HG02610 (cell line): ENCODE measurements at regions not wholly inside any gene's neighbourhood (a gene's known extent, or its start where the extent isn't known, plus 50 kb on each side); places are given as distances from the start of the nearest gene placed in this dataset.

Experiments
- ATAC-seq: cut with Tn5 transposase; IDR thresholded peaks from one replicate; pipeline ENCODE4 v1.9.1; 2021; ENCODE audit warnings: mild to moderate bottlenecking, moderate library complexity; ENCODE audit not compliant: unreplicated experiment

GRCh38 chr7:156234192-156234591 lies 406.4 kb upstream of the RNF32 start:
- ATAC-seq, result no peak

- no peak for ATAC-seq
Observed at GRCh38 chr7:156232931-156233705, 407.5 kb upstream of the RNF32 start.

- no peak for ATAC-seq
Observed at GRCh38 chr7:156230576-156230975, 410.0 kb upstream of the RNF32 start.

GRCh38 chr7:156224833-156225225 lies 412.6 kb upstream of the SHH start:
- ATAC-seq, result no peak

- no peak for ATAC-seq
Observed at GRCh38 chr7:156223935-156224832, 411.9 kb upstream of the SHH start.

DNA sequence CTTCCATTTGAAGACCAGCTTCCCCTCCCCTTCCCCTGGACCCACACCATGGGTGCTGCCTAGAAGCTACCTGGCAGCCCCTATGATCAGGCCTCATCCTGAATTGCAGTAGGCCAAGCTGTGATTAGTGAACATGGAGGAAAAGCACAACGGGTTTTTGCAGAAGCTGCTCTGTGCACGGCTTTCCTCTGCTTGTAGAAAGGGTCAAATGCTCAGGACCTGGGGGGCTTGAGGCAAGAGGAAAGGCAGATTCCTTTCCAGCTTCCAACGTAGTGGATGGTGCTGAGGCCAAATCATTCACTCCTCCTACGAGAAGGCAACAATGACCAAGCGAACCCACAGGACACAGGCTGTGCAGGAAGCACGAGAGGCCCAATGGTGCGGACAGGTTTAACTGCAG lies 410.3 kb upstream of the SHH start:
- ATAC-seq, result no peak

GRCh38 chr7:156222151-156222550 lies 409.9 kb upstream of the SHH start:
- no peak for ATAC-seq

DNA sequence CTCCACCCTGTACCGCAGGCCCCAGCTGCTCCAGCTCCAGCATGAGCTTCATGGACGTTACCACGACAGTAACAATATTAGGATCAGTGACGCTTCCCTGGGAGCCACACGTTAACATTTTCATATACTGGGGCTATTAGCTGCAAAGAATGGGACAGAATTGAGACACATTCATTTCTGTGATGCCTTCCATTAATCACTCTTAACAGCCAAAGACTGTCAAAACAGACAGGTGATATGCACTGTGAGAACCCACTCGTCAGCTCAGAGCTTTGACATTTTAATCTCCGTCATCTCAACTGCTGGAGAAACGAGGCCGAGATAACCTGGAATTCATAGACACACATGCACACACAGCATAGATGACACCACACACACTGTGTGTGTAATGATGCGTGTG lies 408.4 kb upstream of the SHH start:
- no peak for ATAC-seq

DNA sequence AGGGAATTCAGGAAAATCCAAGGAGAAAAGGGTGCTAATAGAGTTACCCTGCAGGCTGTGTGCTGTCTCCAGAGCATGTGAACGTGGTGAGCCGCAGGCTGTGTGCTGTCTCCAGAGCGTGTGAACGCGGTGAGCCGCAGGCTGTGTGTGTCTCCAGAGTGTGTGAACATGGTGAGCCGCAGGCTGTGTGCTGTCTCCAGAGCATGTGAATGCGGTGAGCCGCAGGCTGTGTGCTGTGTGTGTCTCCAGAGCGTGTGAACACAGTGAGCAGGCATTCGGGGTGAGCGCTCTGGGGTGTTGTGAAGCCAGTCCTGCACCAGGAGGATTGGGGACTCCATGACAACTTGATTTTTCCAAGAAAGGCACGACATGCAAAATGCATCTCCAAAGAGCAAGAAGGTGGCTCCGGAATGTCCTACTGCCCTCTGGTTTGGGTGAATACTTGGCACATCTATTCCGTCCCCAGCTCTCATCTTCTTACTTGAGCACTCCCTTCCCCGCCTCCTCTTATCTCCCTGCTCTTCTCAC lies 407.9 kb upstream of the SHH start:
- no peak for ATAC-seq

- ATAC-seq, result no peak
Observed at GRCh38 chr7:156219307-156220077, 407.2 kb upstream of the SHH start.

DNA sequence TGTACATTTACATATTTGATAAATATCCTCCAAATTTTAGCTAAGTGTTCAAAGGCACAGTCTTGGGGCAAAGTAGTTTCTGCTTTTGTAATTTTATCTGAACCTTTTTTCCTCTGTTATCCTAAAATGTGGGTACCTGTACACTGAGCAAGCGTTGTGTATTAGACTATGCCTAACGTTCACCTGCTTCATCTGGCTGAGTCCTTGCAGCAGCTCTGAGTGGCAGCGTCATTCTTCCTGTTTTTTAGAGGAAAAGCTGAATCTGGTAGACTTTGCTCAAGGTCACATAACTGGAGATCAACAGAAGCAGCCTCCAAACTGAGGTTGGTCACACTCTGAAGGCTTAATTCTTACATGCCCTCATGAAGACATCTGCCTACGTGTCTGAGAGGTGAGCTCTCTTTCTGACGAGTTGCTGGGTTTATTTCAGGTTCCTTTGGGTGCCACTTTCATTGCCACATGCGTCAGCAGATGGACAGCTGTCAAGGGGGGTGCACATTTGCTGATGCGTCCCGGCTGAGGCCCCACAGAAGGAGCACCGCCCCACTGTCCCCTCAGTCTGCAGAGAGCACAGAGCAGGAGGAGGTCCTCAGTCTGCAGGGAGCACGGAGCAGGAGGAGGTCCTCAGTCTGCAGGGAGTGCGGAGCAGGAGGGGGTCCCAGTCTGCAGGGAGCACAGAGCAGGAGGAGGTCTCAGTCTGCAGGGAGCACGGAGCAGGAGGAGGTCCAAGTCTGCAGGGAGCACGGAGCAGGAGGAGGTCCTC lies 406.5 kb upstream of the SHH start:
- no peak for ATAC-seq

DNA sequence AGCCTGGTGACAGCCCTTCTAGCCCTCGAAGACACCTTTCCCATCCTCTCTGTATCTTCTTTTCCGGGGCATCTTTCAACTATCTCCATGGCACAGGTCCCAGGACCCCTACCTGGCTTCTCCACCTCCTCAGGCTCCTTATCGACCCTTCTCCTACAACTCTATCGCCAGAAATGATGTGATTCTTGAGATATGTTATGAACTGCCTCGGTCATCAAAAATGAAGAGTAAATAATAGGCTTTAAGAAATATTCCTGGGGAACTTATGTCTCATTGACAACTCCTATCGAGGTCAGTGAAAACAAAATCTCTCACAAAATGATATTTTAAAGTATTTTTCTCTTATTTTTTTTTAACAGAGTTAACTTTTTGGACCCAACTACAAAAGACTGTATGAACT lies 405.5 kb upstream of the SHH start:
- ATAC-seq, result no peak

DNA sequence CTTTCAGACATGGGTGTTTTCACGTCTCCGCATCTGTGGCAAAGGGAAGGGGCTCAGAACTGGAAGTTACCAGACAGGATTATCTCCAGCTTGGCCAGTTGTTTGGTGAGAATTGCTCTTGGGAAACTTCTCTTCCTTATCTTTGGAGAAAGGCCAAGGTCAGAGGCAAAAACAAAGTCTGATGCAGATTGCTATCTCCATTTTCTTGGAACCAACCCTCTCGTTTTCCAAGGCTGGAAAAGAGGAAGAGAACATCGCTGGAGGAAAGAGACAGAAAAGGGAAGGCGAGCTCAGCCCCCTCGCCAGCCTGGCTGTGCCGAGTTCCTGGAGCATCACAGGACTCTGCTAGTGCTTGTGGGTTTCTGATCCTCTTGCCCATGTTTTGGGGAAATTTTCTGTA lies 396.8 kb upstream of the SHH start:
- ATAC-seq, result no peak

- ATAC-seq, result no peak
Observed at GRCh38 chr7:156207306-156207705, 395.0 kb upstream of the SHH start.

DNA sequence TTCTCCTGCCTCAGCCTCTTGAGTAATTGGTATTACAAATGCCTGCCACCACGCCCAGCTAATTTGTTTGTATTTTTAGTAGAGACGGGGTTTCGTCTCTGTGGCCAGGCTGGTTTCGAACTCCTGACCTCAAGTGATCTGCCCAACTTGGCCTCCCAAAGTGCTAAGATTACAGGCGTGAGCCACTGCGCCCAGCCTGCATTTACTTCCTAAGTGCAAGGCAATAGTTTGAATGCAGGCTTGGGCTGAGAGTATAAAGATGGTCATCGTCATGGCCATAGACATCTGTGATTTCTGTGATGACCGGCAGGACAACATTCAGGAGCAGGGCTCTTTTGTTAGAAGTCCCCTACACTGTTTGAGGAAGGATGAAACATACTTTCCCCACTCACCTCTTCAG lies 393.9 kb upstream of the SHH start:
- ATAC-seq, result no peak

- no peak for ATAC-seq
Observed at GRCh38 chr7:156204820-156205219, 392.6 kb upstream of the SHH start.

GRCh38 chr7:156203923-156204322 lies 391.7 kb upstream of the SHH start:
- no peak for ATAC-seq

DNA sequence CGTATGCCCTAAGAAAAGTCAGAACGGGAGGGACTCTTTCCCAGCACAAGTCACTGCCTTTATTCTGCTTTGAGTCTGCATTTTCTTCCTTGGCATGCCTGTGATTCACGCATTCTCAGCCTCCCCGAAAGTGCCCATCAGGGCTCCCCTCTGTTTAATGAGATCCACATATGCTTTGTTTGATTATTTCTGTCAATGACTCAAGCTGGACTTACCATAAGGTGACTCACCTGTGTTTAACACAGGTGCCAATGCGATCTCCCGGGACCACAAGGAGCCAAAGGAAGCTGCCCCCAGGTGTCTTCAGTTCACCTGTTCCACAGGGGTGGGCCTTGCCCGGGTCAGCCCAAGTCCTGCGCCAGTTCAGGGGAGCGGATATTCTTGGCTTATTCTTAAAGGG lies 386.0 kb upstream of the SHH start:
- ATAC-seq, result no peak

DNA sequence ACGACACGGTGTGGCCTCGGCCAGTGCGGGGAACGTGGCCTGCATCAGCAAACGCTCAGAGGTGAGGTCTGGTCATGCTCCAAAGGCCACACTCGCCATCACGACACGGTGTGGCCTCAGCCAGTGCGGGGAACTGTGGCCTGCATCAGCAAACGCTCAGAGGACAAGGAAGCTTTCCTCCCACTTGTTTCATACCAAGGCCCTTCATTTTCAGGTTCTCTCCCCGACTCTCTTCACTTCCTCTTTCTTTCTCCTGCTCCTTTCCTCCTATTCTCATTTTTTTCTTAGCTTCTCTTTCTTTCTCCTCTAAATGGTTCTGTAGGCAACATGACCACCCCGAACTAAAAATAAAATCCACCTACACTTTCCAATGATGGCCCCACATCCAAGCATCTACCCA lies 384.4 kb upstream of the SHH start:
- ATAC-seq, result no peak

- no peak for ATAC-seq
Observed at GRCh38 chr7:156195276-156195675, 383.0 kb upstream of the SHH start.
